VCaP (cell line): ENCODE measurements at regions not wholly inside any gene's neighbourhood (a gene's known extent, or its start where the extent isn't known, plus 50 kb on each side); places are given as distances from the start of the nearest gene placed in this dataset.

Experiments
- H3K27ac ChIP-seq: fragments of 450-650 bp; 2 replicates; pipeline ENCODE4 v1.5.1; 2017
- CTCF ChIP-seq: fragments of 450-650 bp; conservative IDR thresholded peaks from 2 replicates; pipeline ENCODE4 v1.5.1; 2017; ENCODE audit warnings: mild to moderate bottlenecking, moderate library complexity

DNA sequence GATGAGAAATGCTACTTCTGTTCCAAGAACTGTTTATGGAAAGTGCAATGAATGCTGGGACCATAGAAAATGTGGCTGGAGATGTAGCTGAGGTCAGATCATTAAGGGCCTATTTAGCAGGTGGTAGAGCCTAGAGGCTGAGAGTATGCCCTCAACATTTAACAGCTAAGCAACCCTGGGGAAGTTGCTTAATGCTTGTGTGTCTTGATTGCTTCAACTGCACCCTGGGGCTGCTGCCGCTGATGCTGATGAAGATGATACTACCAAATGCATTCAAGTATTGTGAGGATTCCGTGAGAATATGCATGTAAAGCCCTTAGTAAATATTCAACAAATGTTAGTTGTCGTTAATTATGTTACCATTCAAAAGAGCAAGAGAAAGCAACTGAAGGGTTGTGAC, 273.2 kb downstream of the BCL11A start:
- TF ChIP-seq CTCF: no peak
- no peak overlapping the region for H3K27ac ChIP-seq

DNA sequence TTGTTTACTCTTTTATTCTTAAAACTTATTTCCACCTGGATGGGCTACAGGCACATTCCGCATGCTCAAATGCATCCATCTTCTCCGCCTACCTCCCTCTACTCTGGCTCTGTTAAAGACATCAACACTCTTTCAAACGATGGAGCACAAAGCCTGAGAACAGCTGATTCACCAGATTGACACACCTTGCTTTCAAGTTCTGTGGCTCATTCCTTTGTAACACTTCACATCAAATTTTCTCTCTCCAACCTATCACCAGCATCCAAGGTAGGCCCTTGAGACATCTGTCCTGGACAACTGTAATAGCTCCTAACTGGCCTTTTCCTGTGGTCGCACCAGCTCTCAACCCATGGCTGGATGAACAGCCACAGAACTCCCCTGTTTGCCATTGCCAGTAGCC, 274.5 kb downstream of the BCL11A start:
- no peak overlapping the region for H3K27ac ChIP-seq
- no peak for TF ChIP-seq CTCF

DNA sequence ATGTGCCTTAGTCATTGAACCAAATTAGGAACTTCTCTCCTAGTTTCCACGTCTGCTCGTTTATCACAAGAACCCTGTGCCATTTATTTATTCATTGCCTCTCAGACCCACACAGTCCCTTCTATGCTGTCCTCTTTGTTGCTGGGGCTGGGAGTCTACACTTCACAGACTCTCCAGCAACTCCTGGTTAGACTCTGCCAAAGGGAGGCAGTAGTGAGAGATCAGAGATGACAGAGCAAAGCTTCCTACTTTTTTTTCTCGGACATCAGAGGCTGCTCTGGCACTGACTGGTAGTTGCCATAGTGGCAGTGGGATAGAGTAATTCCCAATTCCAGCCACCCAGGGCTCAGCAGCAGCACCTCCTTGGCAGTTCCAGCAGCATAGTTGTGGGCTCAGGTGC, 277.5 kb downstream of the BCL11A start:
- H3K27ac ChIP-seq: no peak overlapping the region
- no peak for TF ChIP-seq CTCF

DNA sequence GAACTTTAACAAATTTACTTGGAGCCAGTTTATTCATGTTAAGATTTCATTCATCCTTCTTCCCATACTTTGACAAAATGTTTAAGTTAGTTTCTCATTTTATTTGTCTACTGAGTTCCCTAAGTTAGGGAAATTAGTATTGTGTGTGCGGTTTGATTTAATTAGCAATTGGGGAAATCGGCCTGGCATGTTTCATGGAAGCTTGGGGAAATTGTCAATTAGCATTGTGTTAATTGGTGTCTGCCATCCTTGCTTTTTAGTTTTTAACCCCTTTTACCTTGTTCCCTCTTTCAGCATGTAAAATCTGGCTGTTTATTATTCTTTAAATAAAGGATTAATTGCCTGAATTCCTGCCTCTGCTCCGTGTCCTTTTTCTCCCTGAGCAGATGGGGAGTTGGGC, 279.6 kb downstream of the BCL11A start:
- TF ChIP-seq CTCF: no peak
- no peak overlapping the region for H3K27ac ChIP-seq

GRCh38 chr2:60271713-60272112, 281.7 kb downstream of the BCL11A start:
- no peak overlapping the region for H3K27ac ChIP-seq
- TF ChIP-seq CTCF: no peak

DNA sequence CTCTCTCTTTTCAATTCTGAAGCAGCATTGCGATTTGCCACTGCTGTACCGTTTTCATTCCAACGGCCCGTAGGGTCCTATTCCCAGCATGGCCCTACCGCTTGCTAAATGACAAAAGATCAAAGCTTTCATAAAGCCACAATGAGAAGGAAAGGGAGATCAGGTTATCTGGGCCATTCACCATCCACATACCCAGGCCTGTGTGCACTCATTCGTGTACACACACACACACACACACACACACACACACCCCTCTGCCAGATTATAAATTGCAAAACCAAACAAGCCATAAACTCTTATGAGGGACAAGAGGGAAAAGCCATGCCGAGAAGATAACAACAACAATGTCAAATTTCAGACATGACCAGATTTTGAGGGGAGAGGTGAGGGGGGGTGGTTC, 282.3 kb downstream of the BCL11A start:
- H3K27ac ChIP-seq: no peak overlapping the region
- no peak for TF ChIP-seq CTCF

- TF ChIP-seq CTCF: no peak
Measured at GRCh38 chr2:60268661-60269060, 284.8 kb downstream of the BCL11A start.

GRCh38 chr2:60268032-60268431, 285.4 kb downstream of the BCL11A start:
- H3K27ac ChIP-seq: no peak overlapping the region
- no peak for TF ChIP-seq CTCF

More at GRCh38 chr2:60268661-60269060, 284.8 kb downstream of the BCL11A start:
- H3K27ac ChIP-seq: no peak overlapping the region
